Astrocyte of the cerebellum (primary cell): ENCODE measurements at regions not wholly inside any gene's neighbourhood (a gene's known extent, or its start where the extent isn't known, plus 50 kb on each side); places are given as distances from the start of the nearest gene placed in this dataset.

Experiments
- DNase-seq: peaks from one replicate; pipeline ENCODE4 v3.0.0-alpha.2; 2011; ENCODE audit warnings: low read depth
- H3K4me3 ChIP-seq: 2 replicates; pipeline ENCODE4 v1.5.1; 2011; ENCODE audit warnings: mild to moderate bottlenecking, low read depth, low read length, moderate library complexity
- CTCF ChIP-seq: IDR thresholded peaks from 2 replicates; pipeline ENCODE4 v1.5.1; 2012; ENCODE audit warnings: low read length, low read depth, moderate library complexity, mild to moderate bottlenecking; ENCODE audit errors: missing control alignments
- in situ Hi-C: cut with HindIII; loops from 2 replicates; pipeline ENCODE4 v1.10.0; 2017; ENCODE audit warnings: low sequenced_read_pairs

DNA sequence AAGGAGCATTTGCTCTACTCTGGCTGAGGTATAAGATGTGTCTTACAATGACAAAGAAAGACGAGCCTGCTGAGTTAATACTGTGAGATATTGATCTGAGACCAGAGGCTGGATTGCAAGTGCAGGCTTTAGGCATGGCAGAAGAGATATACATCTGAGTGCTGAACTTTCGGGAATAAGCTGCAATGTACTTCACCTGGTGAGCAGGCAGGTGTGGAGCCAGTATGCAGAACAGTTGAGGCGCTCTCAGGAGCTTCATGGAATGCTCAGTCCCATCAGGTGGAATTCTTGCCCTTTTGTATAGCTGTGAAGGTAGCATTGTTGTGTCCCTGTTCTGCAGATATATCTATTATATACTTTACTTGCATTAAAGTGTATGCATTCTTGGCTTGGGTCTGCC lies 179.3 kb upstream of the RIMS1 start:
- TF ChIP-seq CTCF, result no peak
- H3K4me3 ChIP-seq, result no peak overlapping the region
- in situ Hi-C loops, result no loop called here
- DNase-seq, result no peak

- in situ Hi-C loops, result no loop called here
These were observed 165.6 kb upstream of the RIMS1 start for GRCh38 chr6:71720705-71721104.

GRCh38 chr6:71721642-71722041 lies 164.7 kb upstream of the RIMS1 start:
- DNase-seq, result peak; percentile 74
- no peak for TF ChIP-seq CTCF
- in situ Hi-C loops, result no loop called here

More at GRCh38 chr6:71720705-71721104, 165.6 kb upstream of the RIMS1 start:
- no peak overlapping the region for H3K4me3 ChIP-seq
- no peak for DNase-seq
- no peak for TF ChIP-seq CTCF

GRCh38 chr6:71722736-71723135 lies 163.6 kb upstream of the RIMS1 start:
- in situ Hi-C loops, result no loop called here
- H3K4me3 ChIP-seq, result no peak overlapping the region
- no peak for TF ChIP-seq CTCF
- DNase-seq, result no peak

More at GRCh38 chr6:71721642-71722041, 164.7 kb upstream of the RIMS1 start:
- H3K4me3 ChIP-seq, result no peak overlapping the region

- no peak overlapping the region for H3K4me3 ChIP-seq
- DNase-seq, result peak; percentile 16
- TF ChIP-seq CTCF, result no peak
- in situ Hi-C loops, result no loop called here
These were observed 161.8 kb upstream of the RIMS1 start for GRCh38 chr6:71724456-71725125.

DNA sequence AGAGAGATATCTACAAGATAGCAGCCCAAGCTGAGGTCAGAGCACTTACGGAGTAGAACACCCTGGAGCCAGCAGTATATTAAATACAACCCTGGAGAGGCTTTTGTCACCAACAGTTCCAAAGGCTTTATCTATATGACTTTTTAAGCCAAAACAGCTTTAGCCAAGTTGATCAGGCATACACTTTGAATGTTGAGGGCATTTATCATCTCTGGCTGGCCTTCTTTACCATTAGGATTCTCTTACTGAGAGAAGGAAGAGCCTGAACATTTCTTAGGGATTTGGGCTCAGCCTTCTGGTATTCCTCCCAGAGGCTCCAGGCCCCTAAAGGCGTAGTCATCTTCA lies 161.3 kb upstream of the RIMS1 start:
- in situ Hi-C loops, result no loop called here
- no peak for TF ChIP-seq CTCF
- H3K4me3 ChIP-seq, result no peak overlapping the region
- DNase-seq, result no peak
